Rectal smooth muscle tissue (tissue), 1 donor: ENCODE measurements at regions not wholly inside any gene's neighbourhood (a gene's known extent, or its start where the extent isn't known, plus 50 kb on each side); places are given as distances from the start of the nearest gene placed in this dataset.
"Not testable (repeated sequence)": the region's sequence is repeated elsewhere in the genome, so short reads cannot be mapped to it uniquely, and the experiment has no call there.

Source experiments
- H3K27ac ChIP-seq: one replicate; pipeline ENCODE4 v1.7.0; 2013; ENCODE audit warnings: low read depth, low read length, inconsistent platforms
- H3K27me3 ChIP-seq: one replicate; pipeline ENCODE4 v1.7.0; 2013; ENCODE audit warnings: low read length; ENCODE audit not compliant: control insufficient read depth, insufficient read depth
- H3K36me3 ChIP-seq: one replicate; pipeline ENCODE4 v1.7.0; 2013; ENCODE audit warnings: low read length; ENCODE audit not compliant: control insufficient read depth, insufficient read depth
- H3K4me1 ChIP-seq: one replicate; pipeline ENCODE4 v1.7.0; 2013; ENCODE audit warnings: low read length; ENCODE audit not compliant: control insufficient read depth, insufficient read depth
- H3K4me3 ChIP-seq: one replicate; pipeline ENCODE4 v1.7.0; 2013; ENCODE audit warnings: low read length
- H3K9ac ChIP-seq: one replicate; pipeline ENCODE4 v1.7.0; 2013; ENCODE audit warnings: low read length

GRCh38 chr1:192862271-192862670, 53.4 kb downstream of the RGS2 start:
- Histone ChIP-seq H3K4me3 (no peak overlapping the region), H3K27ac (no peak overlapping the region), H3K4me1 (no peaks in the 10 kb centered on the region), H3K36me3 (no peaks in the 10 kb centered on the region), H3K27me3 (no peaks in the 10 kb centered on the region), H3K9ac (no peak overlapping the region)

- H3K36me3 ChIP-seq, result no peaks in the 10 kb centered on the region
- H3K27ac ChIP-seq, result no peak overlapping the region
- H3K4me1 ChIP-seq, result no peaks in the 10 kb centered on the region
- no peaks in the 10 kb centered on the region for H3K27me3 ChIP-seq
- H3K4me3 ChIP-seq, result no peak overlapping the region
- no peak overlapping the region for H3K9ac ChIP-seq
Measured at GRCh38 chr1:192866241-192866868, 57.5 kb downstream of the RGS2 start.

- H3K4me1 ChIP-seq, result no peaks in the 10 kb centered on the region
- H3K27me3 ChIP-seq, result no peaks in the 10 kb centered on the region
- H3K36me3 ChIP-seq, result no peaks in the 10 kb centered on the region
- H3K4me3 ChIP-seq, result no peak overlapping the region
- H3K9ac ChIP-seq, result no peak overlapping the region
- H3K27ac ChIP-seq, result no peak overlapping the region
Measured at GRCh38 chr1:192867180-192867579, 58.3 kb downstream of the RGS2 start.

DNA sequence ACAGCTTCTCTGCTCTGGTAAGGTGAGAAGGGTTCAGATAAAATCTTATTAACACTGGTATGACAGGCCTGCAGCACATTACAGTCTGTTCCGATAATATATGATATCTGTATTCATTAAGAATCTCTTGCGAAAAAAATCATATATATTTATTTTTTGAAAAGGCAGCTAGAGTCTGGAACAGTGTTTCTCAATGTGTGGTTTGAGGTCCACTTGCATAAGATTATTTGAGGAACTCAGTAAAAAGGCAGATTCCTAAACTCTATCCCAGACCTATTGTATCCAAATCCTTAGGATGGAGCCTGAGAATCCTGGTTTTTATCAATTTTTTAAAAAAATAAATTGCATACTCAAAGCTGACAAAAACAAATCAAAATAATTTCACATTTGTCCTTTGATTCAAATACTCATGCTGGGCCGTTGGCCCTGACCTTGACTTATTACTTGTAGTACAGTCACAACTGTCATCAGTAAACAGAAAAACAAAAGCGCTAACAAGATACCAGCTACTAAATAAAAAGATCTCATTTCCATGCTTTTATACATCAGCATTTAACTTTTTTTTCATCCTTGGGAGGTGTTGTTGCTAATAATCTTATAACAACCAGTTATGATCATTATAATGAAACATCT, 60.6 kb downstream of the RGS2 start:
- H3K36me3 ChIP-seq, result no peaks in the 10 kb centered on the region
- no peaks in the 10 kb centered on the region for H3K27me3 ChIP-seq
- no peak overlapping the region for H3K9ac ChIP-seq
- no peaks in the 10 kb centered on the region for H3K4me1 ChIP-seq
- no peak overlapping the region for H3K4me3 ChIP-seq
- no peak overlapping the region for H3K27ac ChIP-seq

DNA sequence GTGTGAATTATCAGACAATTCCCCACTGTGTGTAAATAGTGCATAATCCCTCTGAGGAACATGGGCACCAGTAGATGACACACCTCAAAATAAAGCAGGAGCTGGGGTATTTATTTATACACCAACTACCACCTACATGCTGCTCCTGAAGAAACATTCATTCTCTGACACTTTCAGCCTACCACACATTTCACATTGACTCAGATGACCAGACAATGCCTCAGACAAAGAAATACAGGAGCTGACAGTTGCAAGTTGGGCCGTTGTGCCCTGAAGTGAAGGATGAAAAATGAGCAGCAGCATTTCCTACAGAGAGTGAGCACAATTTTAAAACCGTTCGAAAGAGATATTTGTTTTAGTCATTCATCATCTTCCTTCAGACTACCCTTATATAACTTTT, 63.2 kb downstream of the RGS2 start:
- Histone ChIP-seq H3K4me3 (no peak overlapping the region), H3K36me3 (no peaks in the 10 kb centered on the region), H3K27me3 (no peaks in the 10 kb centered on the region), H3K9ac (no peak overlapping the region), H3K27ac (no peak overlapping the region), H3K4me1 (peaks cover 2% of the 10 kb centered on the region)

DNA sequence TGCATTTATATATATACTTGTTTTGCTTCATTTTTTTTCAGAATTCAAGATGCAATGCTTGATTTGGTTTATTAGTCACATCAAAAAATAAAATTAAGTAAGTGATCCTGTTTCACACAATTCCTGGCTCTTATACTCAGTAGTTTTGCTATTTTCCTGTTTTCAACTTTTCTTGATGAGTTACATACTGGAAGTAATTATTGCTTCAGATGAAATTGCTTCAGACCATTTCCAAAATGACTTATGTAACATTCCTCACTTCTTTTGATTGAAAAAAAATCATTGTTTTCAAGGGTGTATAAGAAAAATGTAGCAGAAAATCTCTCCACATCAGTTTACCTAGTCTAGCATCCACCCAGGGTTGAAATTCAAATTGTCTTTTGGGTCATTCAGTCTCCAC, 65.0 kb downstream of the RGS2 start:
- Histone ChIP-seq H3K27ac (no peak overlapping the region), H3K27me3 (no peaks in the 10 kb centered on the region), H3K9ac (no peak overlapping the region), H3K36me3 (no peaks in the 10 kb centered on the region), H3K4me1 (peaks cover 13% of the 10 kb centered on the region), H3K4me3 (no peak overlapping the region)

DNA sequence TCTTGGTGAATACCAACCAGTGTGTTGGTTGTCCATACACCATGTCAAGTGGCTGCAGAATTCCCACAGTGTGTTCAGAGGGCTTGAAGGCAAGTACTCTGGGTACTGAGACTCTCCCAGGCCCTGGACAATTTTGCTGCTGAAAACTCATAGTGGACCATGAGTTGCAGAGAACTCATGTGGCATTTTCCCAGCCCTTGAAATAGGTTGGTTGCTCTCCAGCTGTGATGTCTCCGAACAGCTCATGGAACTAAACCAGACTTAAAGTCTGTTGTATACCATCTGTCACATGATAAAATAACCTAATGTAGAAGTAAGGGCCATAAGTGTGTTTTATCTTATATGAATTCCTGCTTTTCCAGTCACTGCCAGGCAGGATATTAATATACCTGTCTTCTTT, 67.8 kb downstream of the RGS2 start:
- Histone ChIP-seq H3K36me3 (no peaks in the 10 kb centered on the region), H3K27me3 (no peaks in the 10 kb centered on the region), H3K27ac (no peak overlapping the region), H3K4me1 (peaks cover 13% of the 10 kb centered on the region), H3K4me3 (no peak overlapping the region), H3K9ac (no peak overlapping the region)

DNA sequence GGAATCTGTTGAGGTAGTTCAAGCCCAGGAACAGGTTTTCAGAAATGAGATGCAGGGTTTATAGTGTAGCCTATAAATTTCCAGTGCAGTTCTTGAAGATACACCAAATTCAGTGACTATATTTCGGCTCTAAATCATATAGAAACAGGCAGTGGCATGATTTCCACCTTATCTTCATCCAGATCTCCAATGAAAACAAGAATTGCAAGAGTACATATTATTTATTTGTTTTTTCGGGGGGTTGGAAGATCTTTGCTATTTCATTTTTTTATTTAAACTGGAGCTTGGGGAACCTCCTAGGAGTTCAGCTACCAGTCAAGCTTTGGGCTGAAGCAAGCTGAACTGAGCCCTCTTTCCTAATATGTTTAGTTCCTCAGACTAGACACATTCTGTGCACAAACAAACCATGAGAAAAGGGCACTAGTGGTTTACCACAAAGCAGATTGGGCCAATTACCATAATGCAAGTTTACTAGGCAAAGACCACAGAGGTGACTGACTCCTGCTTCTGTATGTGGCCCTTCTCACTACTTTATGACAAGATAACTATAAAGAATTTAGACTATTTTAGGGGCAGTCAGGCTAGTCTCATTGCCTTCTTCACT, 68.5 kb downstream of the RGS2 start:
- no peak overlapping the region for H3K4me3 ChIP-seq
- H3K36me3 ChIP-seq, result no peaks in the 10 kb centered on the region
- peak overlapping the region; percentile 74 for H3K27ac ChIP-seq
- H3K9ac ChIP-seq, result no peak overlapping the region
- peaks cover 13% of the 10 kb centered on the region for H3K4me1 ChIP-seq
- no peaks in the 10 kb centered on the region for H3K27me3 ChIP-seq

DNA sequence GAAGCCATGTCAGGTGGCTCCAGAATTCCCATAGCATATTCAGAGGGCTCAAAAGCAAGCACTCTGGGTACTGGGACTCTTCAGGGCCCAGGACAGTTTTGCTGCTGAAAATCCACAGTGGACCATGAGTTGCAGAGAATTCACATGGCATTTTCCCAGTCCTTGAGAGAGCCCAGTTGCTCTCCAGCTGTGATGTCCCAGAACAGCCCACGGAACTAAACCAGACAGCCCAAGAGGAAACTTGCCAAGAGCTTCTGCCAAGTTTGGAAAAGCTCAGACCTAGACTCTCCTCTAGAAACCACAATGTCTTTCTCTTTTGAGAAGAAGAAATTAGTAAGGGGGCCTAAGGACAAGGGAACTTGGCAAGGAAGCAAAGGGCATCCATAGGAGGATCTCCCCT, 69.4 kb downstream of the RGS2 start:
- no peaks in the 10 kb centered on the region for H3K27me3 ChIP-seq
- H3K36me3 ChIP-seq, result no peaks in the 10 kb centered on the region
- peaks cover 13% of the 10 kb centered on the region for H3K4me1 ChIP-seq
- H3K4me3 ChIP-seq, result no peak overlapping the region
- peak overlapping the region; percentile 74 for H3K27ac ChIP-seq
- H3K9ac ChIP-seq, result no peak overlapping the region

- H3K9ac ChIP-seq, result no peak overlapping the region
- H3K4me1 ChIP-seq, result peaks cover 13% of the 10 kb centered on the region
- no peaks in the 10 kb centered on the region for H3K27me3 ChIP-seq
- H3K27ac ChIP-seq, result no peak overlapping the region
- H3K36me3 ChIP-seq, result no peaks in the 10 kb centered on the region
- H3K4me3 ChIP-seq, result no peak overlapping the region
Measured at GRCh38 chr1:192879406-192879805, 70.6 kb downstream of the RGS2 start.

GRCh38 chr1:192880231-192880630, 71.4 kb downstream of the RGS2 start:
- no peaks in the 10 kb centered on the region for H3K36me3 ChIP-seq
- H3K4me1 ChIP-seq, result peaks cover 13% of the 10 kb centered on the region
- H3K9ac ChIP-seq, result no peak overlapping the region
- H3K4me3 ChIP-seq, result no peak overlapping the region
- H3K27ac ChIP-seq, result no peak overlapping the region
- H3K27me3 ChIP-seq, result no peaks in the 10 kb centered on the region

GRCh38 chr1:192884241-192884640, 75.4 kb downstream of the RGS2 start:
- H3K4me3 ChIP-seq, result no peak overlapping the region

GRCh38 chr1:192885387-192885786, 76.5 kb downstream of the RGS2 start:
- H3K27me3 ChIP-seq, H3K4me1 ChIP-seq, H3K36me3 ChIP-seq, H3K4me3 ChIP-seq, H3K9ac ChIP-seq, H3K27ac ChIP-seq: not testable (repeated sequence)

More at GRCh38 chr1:192884241-192884640, 75.4 kb downstream of the RGS2 start:
- H3K36me3 ChIP-seq, result no peaks in the 10 kb centered on the region
- H3K4me1 ChIP-seq, result no peaks in the 10 kb centered on the region
- no peaks in the 10 kb centered on the region for H3K27me3 ChIP-seq
- H3K27ac ChIP-seq, result no peak overlapping the region
- H3K9ac ChIP-seq, result no peak overlapping the region
